NCI-H146 treated with DMSO at 0.1 percent for 48 hours (cell line): ENCODE measurements at regions not wholly inside any gene's neighbourhood (a gene's known extent, or its start where the extent isn't known, plus 50 kb on each side); places are given as distances from the start of the nearest gene placed in this dataset.
A peak's percentile ranks its signal among the peaks of the same experiment; 100 is the strongest.

ENCODE experiments used
- DNase-seq: peaks from one replicate; lab custom pipeline; 2025; ENCODE audit not compliant: unreplicated experiment; lab: John Stamatoyannopoulos, UW

- DNase-seq = no peak
Observed at GRCh38 chr20:60553095-60553494, 594.9 kb downstream of the CDH26 start.

DNA sequence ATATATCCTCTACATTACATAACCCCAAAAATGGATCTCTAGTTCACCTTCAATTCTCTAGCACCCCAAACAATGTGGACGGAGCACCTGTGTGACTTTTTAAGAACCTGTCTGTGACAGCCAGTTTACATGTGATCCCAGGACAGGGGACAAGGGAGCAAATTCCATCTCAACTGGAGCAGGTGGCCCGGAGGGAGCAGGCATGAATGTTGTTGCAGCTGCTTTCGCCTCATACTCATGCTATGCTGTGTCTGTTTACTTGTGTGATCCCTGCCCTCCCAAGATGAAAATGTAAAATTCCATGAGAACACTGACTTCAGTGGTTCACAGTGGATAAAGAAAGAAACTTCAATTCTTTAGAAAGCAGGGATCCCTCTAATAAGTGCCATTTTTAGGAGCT, 600.3 kb downstream of the CDH26 start:
- no peak for DNase-seq

DNA sequence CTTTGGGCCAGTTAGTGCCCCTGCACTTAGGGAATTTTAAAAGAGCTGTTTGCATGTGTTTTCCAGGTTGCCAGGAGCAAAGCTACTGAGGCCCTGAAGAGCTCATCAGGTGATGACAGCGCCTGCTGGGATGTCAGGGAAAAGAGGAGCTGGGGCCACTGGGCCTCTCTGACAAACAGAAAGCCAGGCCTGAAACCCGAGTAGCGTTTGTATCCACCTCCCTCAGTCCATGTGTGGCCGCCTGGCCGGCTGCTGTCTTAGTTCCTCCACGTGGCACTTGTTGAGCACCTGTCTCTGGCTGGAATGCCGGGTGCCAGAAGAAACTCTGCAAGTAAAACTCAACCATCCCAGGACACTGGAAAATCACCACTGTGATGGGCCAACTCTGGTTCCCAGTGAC, 601.2 kb downstream of the CDH26 start:
- DNase-seq = peak; percentile 66

- DNase-seq = no peak
Observed at GRCh38 chr20:60561052-60561451, 602.8 kb downstream of the CDH26 start.

GRCh38 chr20:60565083-60565482, 606.9 kb downstream of the CDH26 start:
- no peak for DNase-seq

DNA sequence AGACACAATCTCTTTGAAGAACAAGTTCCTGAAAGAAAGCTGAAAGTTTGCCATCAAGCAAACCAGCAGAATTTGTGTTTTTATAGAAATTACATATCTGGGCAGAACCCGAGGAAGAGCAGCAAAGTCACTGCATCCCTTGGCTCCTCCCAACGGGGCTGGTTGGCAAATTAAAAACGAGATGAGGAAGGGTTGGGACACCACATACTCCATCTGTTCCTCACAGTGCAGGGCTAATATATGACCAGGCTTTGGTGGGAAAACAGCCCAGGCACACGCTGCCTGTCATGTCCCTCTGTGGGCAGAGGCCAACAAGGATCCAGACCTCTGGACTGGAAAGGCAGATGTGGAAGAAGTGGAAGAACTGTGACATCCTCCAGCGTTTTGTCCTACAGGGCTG, 607.3 kb downstream of the CDH26 start:
- no peak for DNase-seq

DNA sequence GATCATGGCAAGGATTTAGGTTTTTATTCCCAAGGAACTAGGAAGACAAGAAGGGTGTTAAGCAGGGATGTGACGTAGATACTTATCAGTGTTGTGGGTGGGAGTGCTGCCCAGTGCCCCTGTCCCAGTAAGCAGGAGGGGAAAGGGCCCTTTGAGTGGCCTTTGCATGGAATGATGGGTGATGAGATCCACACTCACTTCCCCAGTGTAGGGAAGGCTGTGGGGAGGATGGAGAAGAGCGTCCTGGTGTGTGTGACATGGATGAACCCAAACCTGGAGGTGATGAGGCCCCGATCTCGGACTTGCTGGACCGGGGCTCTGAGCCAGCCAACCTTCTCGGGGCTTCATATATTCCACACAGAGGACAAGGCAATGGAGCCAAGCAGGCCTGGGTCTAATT, 610.9 kb downstream of the CDH26 start:
- no peak for DNase-seq

DNA sequence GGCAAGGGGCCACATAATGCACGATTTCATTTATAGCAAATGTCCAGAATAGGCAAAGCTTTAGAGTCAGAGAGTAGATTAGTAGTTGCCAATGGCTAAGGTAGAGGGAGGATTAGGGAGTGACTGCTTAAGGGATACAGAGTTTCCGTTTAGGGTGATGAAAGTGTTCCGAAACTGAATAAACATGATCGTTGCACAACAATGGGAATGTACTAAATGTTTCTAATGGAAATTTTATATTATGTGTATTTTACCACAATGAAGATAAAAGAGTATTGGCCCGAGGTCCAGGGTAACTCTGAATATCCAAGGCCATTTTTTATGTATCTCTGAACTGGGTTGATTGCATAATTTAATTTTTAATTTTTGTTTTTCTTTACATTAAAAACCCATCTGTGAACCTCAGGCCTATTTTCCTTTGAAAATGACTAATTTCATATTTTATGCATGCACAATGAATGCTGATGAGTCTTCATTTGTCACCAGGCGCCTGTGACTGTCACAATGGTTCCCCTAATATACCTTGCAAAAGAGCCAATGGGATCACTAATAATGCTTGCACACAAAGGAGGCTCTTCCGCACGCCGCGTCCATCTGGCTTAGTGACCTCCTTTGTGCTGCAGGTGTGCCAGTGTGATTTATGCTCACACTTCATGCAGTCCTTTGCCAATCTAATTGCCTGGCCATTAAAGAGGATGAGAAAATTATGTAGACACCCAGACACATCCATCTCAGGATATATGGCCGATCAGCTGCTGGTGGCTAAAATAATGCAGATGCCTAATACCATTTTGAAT, 612.5 kb downstream of the CDH26 start:
- peak; percentile 70 for DNase-seq

- DNase-seq = peak; percentile 69
Observed at GRCh38 chr20:60573003-60573680, 614.9 kb downstream of the CDH26 start.

DNA sequence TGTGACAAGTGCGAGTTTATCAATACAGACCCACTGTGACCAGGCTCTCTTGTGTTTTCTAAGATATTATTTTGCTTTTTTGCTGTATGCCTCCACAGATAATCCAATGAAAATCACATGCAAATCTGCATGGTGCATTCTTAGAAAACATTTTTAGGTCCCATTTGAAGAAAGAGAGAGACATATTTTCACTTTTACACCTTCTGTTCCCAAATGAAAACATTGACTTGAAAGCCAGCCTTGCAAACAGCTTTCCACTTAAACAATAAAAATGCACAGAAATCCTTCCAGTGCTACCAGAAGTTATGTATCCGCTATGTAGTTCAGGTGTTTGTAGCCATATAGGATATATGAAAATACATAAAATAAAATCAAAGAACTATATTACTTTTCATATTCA, 618.0 kb downstream of the CDH26 start:
- no peak for DNase-seq

- no peak for DNase-seq
Observed at GRCh38 chr20:60579941-60580515, 621.8 kb downstream of the CDH26 start.

GRCh38 chr20:60581606-60582115, 623.4 kb downstream of the CDH26 start:
- DNase-seq = no peak

DNA sequence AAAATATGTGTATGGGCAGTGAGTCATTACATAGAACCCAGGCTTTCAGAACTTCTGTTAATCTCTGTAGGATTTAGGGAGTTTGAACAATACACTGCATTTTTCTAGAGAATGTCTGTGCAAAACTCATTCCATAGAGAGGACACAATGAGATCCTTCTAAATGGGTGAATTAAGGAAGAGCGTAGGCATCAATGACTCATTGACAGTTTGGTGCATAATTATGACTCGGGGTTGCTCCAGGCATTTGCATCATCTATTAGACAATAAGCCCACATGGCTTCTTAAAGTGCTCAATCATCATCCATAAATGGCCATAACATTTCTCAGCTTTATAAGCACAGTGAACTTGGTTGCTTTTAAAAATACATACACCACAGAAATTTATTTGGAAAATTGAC, 625.5 kb downstream of the CDH26 start:
- DNase-seq = no peak

DNA sequence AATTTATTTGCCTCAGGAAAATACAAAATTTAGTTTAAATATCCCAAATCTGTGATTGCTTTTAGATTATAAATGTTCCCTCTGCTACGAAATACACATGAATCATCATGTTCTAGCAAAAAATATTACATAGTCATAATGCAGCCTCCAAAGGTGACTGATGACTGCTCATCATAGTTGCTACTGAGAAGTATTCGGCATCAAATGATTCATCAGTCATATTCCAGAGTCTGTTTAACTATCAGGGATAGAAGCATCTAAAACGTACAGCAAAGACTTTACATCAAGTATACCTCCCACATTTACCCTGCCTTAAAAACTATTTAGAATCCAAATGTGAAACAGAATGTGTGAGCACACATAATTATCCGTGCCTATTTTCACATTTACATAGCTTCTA, 626.0 kb downstream of the CDH26 start:
- no peak for DNase-seq

DNA sequence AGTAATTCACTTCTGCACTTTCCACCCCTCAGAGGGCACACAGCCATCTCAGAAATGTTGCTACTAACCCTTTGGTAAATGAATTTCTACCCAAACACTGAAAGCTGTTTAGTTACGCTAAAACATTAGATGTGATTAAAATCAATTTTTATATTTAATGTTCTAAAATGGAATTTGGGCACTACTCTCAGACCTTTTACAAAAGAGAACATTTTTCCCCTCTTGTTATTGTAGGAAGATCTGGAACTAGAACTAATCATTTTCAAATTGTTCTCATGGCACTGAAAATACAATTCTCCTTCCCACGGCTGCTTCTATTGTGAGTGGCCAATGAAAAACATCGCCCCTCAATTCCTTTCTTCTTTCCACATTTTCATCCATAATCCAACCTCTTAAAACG, 627.4 kb downstream of the CDH26 start:
- DNase-seq = no peak

DNA sequence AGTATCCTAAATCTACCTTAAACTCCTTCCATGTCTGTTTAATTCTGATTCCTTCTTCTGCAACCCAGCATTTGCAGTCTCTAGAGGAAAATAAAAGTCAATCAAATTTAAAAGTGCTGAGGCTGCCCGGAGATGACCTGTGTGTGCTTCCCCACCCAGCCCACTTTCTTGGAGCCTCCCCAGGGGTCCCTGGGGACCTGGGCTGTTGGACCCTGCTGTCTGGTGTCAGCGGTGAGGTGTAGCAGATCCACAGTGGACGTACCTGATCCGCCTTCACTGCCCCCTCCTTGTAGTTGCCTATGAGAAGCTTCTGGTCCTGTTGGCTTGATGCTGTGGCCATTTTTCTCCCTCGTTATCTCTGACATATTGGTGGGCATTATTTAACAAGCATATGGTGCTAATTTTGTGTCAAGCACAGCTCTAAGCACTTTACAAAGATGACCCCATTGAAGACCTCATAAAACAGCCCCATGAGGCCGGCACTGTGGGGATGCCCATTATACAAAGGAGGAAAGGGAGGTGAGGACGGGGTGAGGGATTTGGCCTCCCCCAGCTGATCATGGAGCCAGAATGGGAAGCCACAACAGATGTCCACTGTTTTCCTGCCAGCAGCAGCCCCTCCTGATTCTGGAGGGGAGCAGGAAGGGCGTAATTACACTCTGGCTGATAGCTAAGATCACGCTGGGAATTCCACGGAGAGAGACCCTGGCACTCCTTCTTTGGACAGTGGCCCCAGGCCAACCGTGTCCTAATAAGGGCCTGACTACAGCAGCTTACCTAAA, 628.2 kb downstream of the CDH26 start:
- DNase-seq = peak; percentile 47

DNA sequence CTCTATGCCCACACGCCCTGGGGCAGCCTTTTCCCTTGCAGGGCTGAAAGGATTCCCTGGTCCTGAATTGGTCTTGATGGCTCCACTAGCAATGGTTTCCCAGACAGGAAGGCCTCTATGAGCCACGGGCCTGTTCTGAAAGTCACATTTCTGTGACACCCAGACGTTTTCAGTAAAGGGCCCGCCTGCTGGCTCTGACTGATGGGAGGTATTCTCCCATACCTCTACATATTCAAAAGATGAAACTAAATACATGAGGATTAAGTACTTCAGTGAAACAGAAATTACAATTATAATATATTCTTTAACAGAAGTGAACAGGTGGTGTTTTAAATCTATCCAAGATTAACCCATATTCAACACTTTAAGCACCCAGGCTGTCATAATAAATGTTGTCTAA, 629.8 kb downstream of the CDH26 start:
- no peak for DNase-seq

DNA sequence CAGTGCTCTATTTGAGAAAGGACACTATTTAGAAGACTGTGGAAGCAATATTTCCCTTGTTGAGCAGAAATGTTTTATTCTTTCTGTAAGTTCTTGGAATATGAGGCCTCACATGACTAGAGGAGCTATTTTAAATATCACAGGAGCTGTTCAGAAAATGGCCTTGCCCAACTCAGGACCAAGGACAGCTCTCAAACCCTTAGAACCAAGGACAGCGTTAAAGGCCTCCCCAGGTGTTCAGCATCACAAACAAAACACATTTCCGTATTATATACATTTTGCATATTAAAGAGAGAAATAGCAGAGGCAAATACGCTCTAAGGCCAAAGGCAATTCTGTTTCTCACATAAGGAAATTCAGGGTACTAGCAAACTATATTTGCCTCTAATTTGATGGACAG, 631.4 kb downstream of the CDH26 start:
- DNase-seq = no peak

GRCh38 chr20:60591172-60591799, 633.1 kb downstream of the CDH26 start:
- DNase-seq = no peak

DNA sequence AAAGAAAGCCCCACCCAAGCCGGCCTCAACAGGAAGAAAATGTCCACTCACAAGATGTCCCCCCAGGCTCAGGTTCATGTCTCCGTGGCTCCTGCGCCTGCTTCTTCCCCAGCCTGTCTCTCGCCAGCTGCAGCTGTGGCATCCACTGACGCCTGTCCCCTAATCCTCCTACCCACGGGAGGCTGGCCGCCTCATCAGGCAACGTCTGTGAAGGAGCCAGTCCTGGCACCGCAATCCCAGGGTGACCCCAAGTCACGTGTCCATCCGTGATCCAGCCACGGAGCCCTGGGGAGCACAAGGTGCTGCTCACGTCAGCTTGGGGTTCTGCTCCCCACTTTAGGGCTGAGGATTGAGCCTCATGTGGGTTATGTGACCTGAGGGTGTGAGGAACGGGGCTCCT, 640.3 kb downstream of the CDH26 start:
- DNase-seq = no peak

DNA sequence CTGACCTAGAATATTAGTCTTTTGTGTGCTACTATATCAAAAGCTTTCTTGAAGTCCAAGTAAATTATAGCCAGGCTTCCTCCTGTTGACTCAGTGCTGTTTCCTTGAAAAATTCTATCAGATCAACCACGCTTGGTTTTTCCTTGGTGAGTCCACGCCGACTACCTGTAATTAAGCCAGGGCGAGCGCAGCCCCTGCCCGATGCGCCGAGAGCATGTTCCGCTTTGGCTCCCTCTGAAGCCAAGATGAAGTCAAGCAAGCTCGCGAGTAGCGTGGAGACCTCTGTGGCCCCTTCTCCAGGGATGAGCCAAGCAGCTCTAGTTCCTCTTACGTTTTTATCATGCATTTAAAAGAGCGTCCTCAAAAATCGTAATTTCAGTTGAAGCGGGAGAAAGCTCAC, 641.2 kb downstream of the CDH26 start:
- DNase-seq = no peak
